Limb (tissue), 2 donors: ENCODE measurements at regions not wholly inside any gene's neighbourhood (a gene's known extent, or its start where the extent isn't known, plus 50 kb on each side); places are given as distances from the start of the nearest gene placed in this dataset.
A peak's percentile ranks its signal among the peaks of the same experiment; 100 is the strongest.

Source experiments
- DNase-seq, 2 donors: peaks; one replicate each; pipeline ENCODE4 v3.0.0-alpha.2; 2016; ENCODE audit errors: extremely low spot score in 2 of 2

DNA sequence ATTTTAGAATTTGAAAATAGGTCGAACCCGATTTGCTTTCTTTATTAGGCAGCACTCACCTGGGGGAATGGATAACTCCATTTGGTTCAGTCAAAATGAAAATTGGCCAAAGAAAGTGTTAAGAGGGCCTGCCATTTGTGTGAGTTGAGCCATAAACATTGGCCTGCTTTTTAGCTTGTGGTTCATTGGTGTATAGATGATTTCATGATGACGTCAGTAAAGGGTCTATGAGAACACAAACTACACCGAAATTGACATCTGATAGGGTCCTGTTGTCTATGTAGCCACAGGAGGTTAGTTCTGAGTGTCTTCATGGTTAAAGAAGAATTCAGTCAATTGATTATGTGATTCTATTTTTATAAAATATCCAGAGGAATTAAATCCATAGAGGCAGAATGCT lies 1001.5 kb upstream of the EEF2KMT start:
- no peak for DNase-seq

DNA sequence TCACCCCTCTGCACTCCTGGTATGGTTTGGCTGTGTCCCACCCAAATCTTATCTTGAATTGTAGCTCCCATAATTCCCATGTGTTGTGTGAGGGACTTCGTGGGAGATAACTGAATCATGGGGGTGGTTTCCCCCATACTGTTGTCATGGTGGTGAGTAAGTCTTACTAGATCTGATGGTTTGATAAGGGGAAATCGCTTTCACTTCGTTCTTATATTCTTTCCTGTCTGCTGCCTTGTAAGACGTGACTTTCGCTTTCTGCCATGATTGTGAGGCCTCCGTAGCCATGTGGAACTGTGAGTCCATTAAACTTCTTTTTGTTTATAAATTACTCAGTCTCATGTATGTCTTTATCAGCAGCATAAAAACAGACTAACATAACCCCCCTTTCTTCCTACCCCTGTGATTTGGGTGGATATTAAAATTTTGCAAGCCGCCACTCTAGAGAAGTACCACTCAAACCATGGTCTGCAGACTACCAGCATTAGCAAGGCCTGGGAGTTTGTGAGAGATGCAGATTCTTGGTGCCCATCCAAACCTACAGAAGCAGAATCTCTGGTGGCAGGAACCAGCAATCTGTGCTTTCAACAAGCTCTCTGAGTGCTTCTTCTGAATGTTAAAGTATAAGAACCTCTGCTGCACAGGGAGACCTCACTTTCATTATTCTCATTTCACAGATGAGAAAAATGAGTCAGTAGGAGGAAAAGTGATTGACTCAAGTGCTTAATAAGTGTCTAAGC lies 999.5 kb upstream of the EEF2KMT start:
- DNase-seq = no peak

DNA sequence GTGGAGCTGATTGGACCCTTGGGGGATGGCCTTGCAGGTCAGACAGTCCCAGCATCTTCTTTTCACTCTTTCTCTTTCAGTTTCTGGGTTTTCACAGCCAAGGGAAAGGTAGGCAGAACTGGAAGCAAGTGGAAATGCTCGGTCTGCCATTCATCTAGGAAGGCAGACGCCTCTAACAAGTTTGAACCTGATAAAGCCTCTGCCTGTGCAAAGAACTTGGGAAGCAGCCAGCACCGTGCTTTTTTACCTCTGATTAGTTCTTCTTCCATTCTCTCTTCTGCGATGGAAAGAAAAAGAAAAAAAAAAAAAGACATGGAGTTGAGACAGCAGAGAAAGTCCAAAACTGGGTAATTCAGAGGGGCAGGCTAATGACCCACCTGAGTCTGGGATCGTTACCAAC lies 997.8 kb upstream of the EEF2KMT start:
- no peak for DNase-seq

DNA sequence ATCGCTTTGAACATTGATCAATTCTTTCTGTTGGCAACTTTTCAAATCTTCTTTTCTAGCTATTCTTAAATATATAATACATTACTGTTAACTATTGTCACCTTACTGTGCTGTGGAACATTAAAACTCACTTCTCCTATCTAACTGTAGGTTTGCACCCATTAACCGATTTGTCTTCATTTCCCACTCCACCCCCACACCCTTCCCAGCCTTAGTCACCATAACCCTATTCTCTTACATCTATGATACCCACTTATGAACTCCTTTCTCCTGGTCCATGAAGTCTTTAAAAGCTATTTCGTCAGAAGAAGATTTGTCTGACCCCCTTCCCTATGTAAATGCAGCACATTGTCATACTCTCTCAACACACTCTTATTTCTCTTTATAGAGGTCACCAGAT lies 993.4 kb upstream of the EEF2KMT start:
- no peak for DNase-seq

DNA sequence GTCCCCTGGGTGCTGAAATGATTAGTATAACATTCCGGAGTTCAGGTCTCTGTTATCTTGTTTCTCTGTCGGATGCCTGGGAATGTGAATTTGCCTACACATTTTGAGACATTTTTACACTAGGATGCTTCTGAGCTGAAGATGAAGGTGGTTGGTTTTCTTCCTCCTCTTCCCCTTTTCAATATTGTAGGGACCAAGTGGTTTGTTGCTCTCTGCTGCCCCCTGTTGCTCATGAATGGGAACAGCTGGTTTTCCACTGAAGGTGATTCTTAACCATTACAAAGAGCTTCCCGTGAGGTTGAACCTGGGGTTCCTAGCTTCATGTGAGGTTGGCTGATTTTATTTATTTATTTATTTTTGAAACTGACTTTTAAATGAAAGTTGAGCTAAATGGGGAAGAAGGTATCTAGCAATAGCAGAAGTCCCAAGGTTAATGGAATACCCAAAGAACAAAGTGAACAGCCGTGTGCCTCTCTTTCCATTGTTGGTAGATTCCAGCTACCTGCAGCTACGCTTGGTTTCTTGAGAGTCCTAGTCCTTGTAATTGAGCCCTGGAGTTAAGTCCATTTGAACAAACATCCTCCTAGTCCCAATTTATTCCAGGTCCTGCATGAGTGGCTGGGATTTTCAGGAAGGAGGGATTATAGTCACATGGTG lies 983.9 kb upstream of the EEF2KMT start:
- DNase-seq = peak; percentile 11 to 65

GRCh38 chr16:6076631-6077030 lies 979.0 kb upstream of the EEF2KMT start:
- DNase-seq = no peak

GRCh38 chr16:6068063-6068462 lies 970.5 kb upstream of the EEF2KMT start:
- no peak for DNase-seq

GRCh38 chr16:6066652-6067051 lies 969.1 kb upstream of the EEF2KMT start:
- DNase-seq = no peak

DNA sequence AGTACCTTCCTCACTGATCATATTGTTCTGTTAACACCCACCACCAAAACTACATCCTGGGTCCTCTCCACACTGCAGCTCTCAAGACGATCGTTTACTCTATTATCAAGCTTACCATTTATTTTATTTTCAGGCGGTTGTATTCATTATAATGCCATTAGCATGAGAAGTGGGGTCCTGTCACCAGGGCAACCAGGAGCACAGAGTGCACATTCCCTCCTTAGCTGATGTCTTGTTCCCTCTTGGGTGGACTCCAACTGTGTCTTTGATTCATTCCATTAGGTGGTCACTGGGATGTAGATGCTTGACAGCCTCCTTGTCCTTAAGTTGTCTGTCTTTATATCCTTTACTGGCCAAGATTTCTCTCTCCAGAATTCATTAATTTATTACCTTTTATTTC lies 965.9 kb upstream of the EEF2KMT start:
- no peak for DNase-seq

DNA sequence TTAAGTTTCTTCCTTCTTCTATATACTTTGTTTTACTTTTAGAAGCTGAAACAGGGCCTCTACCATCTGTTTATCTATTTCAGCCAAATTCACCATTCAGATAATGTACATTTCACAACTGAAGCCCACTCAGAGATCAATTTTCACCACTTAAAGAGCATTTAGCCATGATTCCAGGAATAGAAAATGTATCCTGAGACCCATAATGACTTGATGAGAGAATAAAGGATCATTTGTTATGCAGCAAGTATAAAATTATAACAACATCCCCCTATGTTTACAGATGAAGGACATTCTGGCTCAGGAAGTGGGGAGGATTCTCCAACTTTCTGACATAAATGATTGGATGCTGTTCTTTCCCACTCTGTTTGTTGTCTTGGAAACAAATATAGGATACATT lies 962.1 kb upstream of the EEF2KMT start:
- DNase-seq = no peak

- DNase-seq = no peak
Observed at GRCh38 chr16:6057821-6058220, 960.2 kb upstream of the EEF2KMT start.

DNA sequence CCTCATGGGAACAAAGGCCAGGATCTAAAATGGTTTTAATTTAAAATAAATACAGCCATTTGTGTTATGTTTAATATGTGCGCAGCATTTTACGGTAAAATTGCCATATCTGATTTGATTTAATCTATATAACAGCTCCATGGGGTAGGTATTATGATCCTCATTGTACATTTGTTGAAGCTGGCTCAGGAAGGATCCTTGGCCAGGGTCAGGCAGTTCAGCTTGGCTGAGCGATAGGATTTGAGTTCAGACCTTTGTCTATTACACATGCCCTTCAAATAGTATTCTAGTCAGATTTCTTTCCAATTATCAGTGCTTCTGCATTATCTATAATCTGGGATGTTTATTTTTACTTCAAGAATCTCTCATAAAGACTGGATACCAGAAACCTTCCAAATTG lies 950.4 kb upstream of the EEF2KMT start:
- DNase-seq = no peak

- DNase-seq = no peak
Observed at GRCh38 chr16:6047325-6047724, 949.7 kb upstream of the EEF2KMT start.

- no peak for DNase-seq
Observed at GRCh38 chr16:6038941-6039645, 941.5 kb upstream of the EEF2KMT start.

- no peak for DNase-seq
Observed at GRCh38 chr16:6035161-6035560, 937.6 kb upstream of the EEF2KMT start.

DNA sequence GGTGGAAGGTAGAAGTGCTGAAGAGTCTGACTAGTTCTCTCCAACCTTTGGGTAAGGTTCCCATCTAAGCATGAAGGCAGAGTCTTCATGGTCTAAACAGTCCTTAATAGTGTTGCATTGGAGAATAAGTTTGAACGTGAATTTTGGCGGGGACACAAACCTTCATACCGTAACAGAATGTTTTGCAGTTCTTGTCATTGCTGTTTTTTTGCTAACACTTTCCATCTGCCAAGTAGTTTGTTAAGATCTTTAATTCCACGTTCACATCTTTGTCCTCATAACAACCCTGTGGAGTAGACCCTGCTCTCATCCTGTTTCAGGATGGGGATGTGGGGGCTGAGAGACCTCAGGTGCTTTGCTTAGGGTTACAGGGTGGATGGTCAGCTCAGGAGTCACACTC lies 936.9 kb upstream of the EEF2KMT start:
- DNase-seq = no peak

GRCh38 chr16:6032438-6032837 lies 934.8 kb upstream of the EEF2KMT start:
- no peak for DNase-seq

- DNase-seq = no peak
Observed at GRCh38 chr16:6031567-6031966, 934.0 kb upstream of the EEF2KMT start.

DNA sequence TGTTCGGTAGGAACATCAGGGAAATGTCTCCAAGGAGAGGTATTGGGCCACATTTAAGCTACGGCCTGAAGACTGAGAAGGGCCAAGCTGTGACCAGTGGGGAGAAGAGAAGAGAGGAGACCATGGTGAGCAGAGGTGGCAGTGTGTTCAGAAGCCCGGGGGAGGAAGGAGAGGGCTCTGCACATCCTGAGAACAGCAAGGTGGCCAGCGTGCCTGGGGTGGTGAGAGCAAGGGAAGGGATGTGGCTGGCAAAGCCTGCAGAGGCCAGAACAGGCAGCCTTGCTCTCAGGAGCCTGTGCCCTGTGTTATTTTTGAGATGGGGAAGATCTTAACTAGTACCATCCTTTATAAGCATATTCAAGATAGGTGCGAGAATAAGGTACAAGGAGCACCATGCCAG lies 933.5 kb upstream of the EEF2KMT start:
- DNase-seq = no peak

GRCh38 chr16:6027733-6028132 lies 930.1 kb upstream of the EEF2KMT start:
- no peak for DNase-seq

GRCh38 chr16:6023449-6023848 lies 925.9 kb upstream of the EEF2KMT start:
- no peak for DNase-seq

DNA sequence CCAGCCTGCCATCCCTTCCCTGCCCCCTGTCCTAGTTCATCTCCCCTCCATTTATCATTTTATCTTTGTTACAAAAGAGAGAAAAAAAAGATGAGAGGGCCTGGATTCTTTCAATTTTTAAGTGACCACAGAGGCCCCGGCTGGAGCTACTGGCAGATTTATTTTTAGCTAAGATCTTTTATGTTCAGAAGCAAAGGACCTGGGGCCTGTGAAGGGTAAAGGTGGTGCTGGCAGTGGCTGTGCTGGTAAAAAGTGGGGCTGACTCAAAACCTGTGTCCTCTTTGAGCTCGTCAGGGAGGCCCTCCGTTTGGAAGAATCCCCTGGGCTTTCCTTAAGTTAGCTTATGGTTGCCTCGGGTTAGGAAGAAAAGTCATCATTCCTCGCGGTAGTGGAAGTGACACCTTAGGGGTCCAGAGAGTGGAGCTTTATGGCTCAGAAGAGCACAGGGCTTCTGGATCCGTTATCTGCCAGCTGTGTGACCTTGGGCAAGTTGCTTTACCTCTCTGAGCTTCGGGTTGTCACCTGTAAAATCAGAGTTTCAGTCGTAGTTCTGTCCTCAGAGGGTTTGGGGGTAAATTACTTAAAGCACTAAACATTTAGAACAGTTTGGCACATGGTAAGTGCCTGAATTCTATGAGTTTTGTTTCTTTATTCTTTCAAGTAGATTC lies 923.8 kb upstream of the EEF2KMT start:
- no peak for DNase-seq
